ENCODE measurements at regions not wholly inside any gene's neighbourhood (a gene's known extent, or its start where the extent isn't known, plus 50 kb on each side); places are given as distances from the start of the nearest gene placed in this dataset.

DNA sequence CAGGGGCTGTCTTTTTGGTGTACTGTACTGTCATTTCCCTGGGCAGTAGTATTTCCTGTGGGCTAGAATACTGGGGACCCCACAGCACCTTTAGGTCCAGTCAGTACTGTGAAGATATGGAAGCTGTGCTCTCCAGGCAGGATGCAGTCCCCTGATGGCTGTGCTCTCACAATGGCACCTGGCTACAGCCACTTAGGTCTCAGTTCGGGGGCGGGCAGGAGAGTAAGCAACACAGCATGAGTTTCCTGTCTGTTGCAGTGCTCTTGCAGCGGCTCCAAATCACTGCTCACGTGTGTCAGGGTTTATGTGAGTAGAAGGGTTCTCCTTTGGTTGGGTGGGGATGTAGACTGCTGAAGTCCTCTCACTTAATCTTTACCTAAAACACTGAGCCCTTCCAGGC, 810.4 kb downstream of the DACH1 start:
- Histone ChIP-seq H2AK5ac (ENCODE audit: insufficient read length, low read length) (no peak overlapping the region), H3K27ac (ENCODE audit: insufficient read length, low read depth, low read length) (no peak overlapping the region), H3K79me2 (ENCODE audit: insufficient read depth, low read length) (no peaks in the 10 kb centered on the region), H2AFZ (ENCODE audit: low read length) (no peak overlapping the region), H3K9me3 (ENCODE audit: control insufficient read depth, low read depth, low read length) (no peaks in the 10 kb centered on the region), H2BK15ac (ENCODE audit: low read depth, low read length) (no peak overlapping the region), H3K23me2 (ENCODE audit: insufficient read length, low read depth, low read length, poor library complexity, severe bottlenecking) (no peaks in the 10 kb centered on the region), H3K4ac (ENCODE audit: low read depth, low read length) (no peak overlapping the region), H3K9ac (ENCODE audit: extremely low read depth, insufficient read length, low read length) (no peak overlapping the region), H3T11ph (ENCODE audit: low read length) (no peak overlapping the region), H4K5ac (ENCODE audit: insufficient read length, low read depth, low read length) (no peak overlapping the region), H2BK20ac (ENCODE audit: low read depth, low read length, poor library complexity, severe bottlenecking) (no peak overlapping the region), H3K4me2 (ENCODE audit: insufficient read depth, insufficient read length, low read length) (no peak overlapping the region), H4K20me1 (ENCODE audit: control insufficient read depth, insufficient read depth, insufficient read length) (no peaks in the 10 kb centered on the region), H3K4me1 (ENCODE audit: insufficient read depth, low read length) (no peaks in the 10 kb centered on the region), H3K79me1 (ENCODE audit: insufficient read depth, low read depth, low read length, poor library complexity, severe bottlenecking) (no peaks in the 10 kb centered on the region), H2BK120ac (ENCODE audit: low read depth, low read length, poor library complexity, severe bottlenecking) (no peak overlapping the region), H2BK12ac (ENCODE audit: insufficient read length, low read depth, low read length) (no peak overlapping the region), H3K18ac (ENCODE audit: insufficient read length, low read depth, low read length) (no peak overlapping the region), H3K56ac (ENCODE audit: insufficient read length, low read depth, low read length) (no peak overlapping the region), H3K23ac (ENCODE audit: insufficient read length, low read depth, low read length) (no peak overlapping the region), H2BK5ac (ENCODE audit: insufficient read length, low read length) (no peak overlapping the region), H3K27me3 (ENCODE audit: insufficient read depth, low read length) (no peaks in the 10 kb centered on the region), H3K14ac (ENCODE audit: insufficient read depth, low read length) (no peak overlapping the region), H4K8ac (replicated peaks; ENCODE audit: insufficient read length, low read depth, low read length) (no peak overlapping the region), H4K91ac (ENCODE audit: insufficient read length, low read depth, low read length) (no peak overlapping the region)
- Mint-ChIP-seq H3K27ac (peak overlapping the region in 2 of 3 experiments; percentile 71 to 74; a peak in 2 of 7 replicates), H3K36me3 (ENCODE audit: insufficient read depth in 1 of 3, low read depth in 3 of 3) (peaks cover under 1 to 20% (median 3%) of the 10 kb centered on the region in 3 experiments; a peak in 5 of 7 replicates), H3K27me3 (ENCODE audit: low read depth) (no peaks in the 10 kb centered on the region), H3K4me3 (no peak overlapping the region), H3K4me1 (peaks cover 9 to 12% of the 10 kb centered on the region in 2 experiments), H3K9me3 (peaks cover 11 to 14% of the 10 kb centered on the region in 2 experiments; a peak in 4 of 5 replicates)
- no CpG with 5 or more reads among the region's 4 CpGs for WGBS (ENCODE audit: extremely low coverage, insufficient read length, low lambda C conversion rate)
- TF ChIP-seq, protein P1, sequence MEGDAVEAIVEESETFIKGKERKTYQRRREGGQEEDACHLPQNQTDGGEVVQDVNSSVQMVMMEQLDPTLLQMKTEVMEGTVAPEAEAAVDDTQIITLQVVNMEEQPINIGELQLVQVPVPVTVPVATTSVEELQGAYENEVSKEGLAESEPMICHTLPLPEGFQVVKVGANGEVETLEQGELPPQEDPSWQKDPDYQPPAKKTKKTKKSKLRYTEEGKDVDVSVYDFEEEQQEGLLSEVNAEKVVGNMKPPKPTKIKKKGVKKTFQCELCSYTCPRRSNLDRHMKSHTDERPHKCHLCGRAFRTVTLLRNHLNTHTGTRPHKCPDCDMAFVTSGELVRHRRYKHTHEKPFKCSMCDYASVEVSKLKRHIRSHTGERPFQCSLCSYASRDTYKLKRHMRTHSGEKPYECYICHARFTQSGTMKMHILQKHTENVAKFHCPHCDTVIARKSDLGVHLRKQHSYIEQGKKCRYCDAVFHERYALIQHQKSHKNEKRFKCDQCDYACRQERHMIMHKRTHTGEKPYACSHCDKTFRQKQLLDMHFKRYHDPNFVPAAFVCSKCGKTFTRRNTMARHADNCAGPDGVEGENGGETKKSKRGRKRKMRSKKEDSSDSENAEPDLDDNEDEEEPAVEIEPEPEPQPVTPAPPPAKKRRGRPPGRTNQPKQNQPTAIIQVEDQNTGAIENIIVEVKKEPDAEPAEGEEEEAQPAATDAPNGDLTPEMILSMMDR (conservative IDR thresholded peaks at IDR 0.05): no peak
- DNase-seq: peak; percentile 58
